GM21737 (cell line): ENCODE measurements at regions not wholly inside any gene's neighbourhood (a gene's known extent, or its start where the extent isn't known, plus 50 kb on each side); places are given as distances from the start of the nearest gene placed in this dataset.
"Not testable (repeated sequence)": the region's sequence is repeated elsewhere in the genome, so short reads cannot be mapped to it uniquely, and the experiment has no call there.

Experiments used
- ATAC-seq: cut with Tn5 transposase; IDR thresholded peaks from one replicate; pipeline ENCODE4 v1.9.1; 2021; ENCODE audit warnings: mild to moderate bottlenecking, moderate library complexity; ENCODE audit not compliant: unreplicated experiment

DNA sequence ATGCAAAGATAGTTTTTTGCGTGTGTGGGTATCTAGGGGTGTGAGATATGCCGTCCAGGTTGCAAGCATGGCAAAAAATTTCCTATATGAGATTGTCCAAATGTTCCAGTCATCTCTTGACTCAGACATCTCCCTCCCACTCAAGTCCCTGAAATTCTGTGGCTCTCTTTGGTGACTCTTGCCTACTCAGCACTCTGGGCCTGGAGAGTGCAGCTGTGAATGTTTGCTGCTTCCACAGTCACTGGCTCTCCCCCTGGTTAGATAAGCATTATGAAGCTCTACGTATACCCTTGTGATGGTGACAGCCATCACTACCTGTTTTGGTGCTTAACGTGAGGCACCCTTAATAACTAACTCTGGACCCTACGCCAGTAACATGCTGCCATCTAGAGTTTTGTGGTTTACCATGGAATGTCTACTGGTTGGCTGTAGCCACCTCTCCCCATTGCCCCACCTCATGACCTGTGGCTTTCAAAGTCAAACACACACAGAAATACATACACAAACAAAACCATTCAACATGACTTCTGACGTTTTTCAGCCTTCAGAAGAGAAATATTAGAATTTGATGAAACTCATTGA is 621.9 kb upstream of the CITED2 start:
- ATAC-seq, result peak; percentile 62

- no peak for ATAC-seq
These were observed 620.5 kb upstream of the CITED2 start for GRCh38 chr6:139994998-139995397.

DNA sequence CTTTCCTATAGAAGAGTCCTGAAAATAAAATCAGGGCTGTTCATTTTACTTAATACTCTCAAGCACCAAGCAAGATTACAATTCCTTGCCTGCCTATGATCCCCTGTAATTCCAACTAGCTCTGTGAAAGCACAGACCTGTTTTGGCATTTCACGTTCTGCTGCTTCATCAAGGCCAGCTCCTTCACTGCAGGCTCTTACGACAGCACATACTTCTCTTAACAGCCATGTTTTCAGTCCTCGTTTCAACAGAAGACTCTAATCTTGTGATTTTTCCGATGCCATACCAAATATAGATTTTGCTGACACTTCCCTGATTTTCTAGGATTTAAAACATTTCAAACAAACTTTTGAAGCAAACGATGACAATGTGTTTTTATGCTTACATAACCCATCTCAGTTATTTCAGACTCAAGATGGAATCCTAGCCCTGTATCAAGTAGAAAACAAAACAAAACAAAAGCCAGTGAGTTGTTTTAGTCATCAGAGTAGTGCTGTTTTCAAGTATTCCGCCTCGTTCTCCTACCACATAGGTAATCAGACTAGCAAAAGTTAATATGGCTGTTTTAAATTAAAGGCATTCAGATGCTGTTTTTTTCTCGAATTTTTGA is 616.5 kb upstream of the CITED2 start:
- no peak for ATAC-seq

- ATAC-seq, result no peak
These were observed 615.7 kb upstream of the CITED2 start for GRCh38 chr6:139990026-139990686.

DNA sequence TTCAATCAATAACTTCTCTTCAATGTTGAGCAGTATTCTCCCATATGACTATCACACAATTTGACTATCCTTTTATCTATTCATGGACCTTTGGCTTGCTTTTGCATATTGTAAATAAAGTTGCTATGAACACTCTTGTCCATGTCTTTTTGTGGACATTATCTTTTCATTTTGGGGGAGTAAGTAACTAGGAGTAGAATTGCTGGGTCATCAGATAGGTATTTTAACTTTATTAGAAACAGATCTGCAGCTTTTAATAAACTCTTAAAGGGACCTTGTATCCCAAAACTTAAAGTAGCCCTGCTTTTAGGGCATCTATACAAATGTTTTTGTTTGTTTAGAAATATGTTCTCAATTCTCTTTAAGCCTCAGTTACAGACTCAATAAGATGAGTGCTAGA is 614.2 kb upstream of the CITED2 start:
- no peak for ATAC-seq

- no peak for ATAC-seq
These were observed 612.6 kb upstream of the CITED2 start for GRCh38 chr6:139987091-139987490.

GRCh38 chr6:139985236-139985815 is 610.9 kb upstream of the CITED2 start:
- no peak for ATAC-seq

DNA sequence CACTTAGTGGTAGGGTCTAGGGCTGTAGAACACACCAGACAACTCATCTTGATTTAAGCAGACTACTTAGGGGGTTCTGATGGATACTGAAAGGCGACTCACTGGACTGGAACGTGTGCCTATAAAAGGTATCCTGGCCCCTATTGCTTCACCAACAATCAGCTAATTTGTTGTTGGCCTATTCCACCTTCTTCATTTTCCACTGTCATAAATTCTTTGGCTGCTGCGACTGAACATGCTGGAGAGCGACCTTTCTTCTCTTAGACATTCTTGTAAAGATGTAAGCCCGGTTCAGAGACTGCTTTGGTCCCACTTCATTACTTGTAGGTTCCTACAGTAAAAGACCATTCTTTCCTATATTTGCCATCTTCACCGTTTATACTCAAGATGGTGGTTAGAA is 609.9 kb upstream of the CITED2 start:
- no peak for ATAC-seq

GRCh38 chr6:139983555-139984276 is 609.3 kb upstream of the CITED2 start:
- no peak for ATAC-seq

- no peak for ATAC-seq
These were observed 608.3 kb upstream of the CITED2 start for GRCh38 chr6:139982652-139983295.

DNA sequence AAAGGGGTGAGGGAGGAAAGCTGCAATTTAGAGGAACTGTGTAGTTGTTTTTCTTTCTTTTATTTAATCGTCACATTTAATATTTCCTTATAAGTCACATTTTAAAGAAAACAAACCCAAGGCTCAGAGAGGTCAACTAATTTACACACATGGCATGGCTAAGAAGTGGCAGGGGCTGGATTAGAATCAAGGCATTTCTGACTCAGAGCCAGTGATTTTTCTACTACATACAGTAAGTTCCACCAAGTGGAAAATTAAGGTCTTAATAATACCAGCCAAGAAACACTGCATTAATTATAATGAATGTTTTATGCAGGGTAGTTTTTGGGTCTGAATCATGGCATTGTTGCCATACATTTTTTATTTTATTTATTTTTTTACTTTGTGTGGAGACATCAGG is 607.7 kb upstream of the CITED2 start:
- ATAC-seq, result no peak

DNA sequence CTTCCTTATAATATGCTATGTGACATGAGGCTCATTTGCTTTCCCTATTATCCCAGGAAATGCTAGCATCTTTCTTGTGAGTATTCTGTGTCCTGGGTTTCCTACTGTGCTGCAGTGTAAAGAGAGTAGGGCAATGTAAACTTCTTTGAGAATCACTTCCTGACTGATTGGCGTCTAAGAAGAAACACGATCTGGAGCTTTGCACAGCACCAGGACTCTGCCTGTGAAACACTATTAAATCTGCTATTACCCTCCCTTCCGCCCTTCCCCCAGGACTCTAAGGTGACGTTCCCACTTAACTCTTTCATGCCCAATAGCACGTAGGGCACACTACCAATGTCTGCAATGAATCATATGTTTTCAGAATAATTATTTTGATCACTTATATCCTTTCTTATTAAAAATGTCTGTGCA is 607.3 kb upstream of the CITED2 start:
- no peak for ATAC-seq

GRCh38 chr6:139981066-139981624 is 606.7 kb upstream of the CITED2 start:
- ATAC-seq, result no peak

GRCh38 chr6:139980631-139981030 is 606.2 kb upstream of the CITED2 start:
- ATAC-seq, result not testable (repeated sequence)

- ATAC-seq, result no peak
These were observed 604.7 kb upstream of the CITED2 start for GRCh38 chr6:139979021-139979725.

DNA sequence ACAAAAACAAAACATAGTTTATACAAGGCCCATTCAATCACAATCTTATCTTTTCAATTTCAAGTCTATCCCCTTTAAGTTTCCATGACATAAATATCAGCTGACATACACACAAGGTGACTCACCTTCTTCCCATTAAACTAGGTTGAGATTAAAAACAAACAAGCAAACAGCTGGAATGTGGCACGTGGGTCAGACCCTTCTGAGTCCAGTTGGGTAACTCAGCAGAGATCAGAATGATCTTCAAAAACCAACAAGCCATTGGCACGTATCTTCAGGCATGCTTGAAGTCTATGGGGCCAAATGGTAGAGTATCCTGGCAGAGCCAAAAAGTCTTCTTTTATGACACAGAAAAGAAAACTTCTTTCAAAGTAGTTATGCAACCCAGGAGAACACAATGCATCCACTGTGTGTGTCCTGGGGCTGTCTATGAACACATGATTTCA is 603.5 kb upstream of the CITED2 start:
- no peak for ATAC-seq

DNA sequence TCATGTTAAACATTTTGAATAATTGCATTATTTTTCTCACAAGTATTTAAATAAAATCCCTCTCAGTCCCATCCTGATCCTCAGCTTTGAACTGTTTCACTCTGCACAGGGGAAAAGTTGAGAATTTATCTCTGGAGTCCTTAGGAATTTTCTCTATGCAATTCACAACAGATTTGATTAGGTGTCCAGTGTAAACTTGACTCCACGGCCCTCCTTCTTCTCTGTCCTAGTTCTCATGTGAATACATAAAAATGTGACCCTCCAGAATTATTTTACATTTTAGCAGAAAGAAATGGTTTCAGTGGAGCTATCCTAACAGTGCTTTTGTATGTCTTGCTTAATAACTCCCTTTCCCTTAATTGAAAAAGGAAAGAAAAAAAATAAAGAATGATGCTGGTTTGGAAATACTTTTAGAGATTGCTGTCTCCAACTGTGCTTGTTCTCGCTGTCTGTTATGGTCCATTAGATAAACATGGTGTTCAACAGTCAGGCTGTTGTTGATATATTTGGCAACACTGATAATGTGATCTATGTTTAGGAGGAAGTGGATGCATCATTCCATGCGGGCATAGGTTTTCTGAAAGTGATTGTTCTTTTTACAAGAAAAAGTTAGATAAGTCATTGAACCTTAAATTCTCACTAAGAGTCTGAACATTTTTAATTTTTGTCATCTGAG is 599.4 kb upstream of the CITED2 start:
- no peak for ATAC-seq

DNA sequence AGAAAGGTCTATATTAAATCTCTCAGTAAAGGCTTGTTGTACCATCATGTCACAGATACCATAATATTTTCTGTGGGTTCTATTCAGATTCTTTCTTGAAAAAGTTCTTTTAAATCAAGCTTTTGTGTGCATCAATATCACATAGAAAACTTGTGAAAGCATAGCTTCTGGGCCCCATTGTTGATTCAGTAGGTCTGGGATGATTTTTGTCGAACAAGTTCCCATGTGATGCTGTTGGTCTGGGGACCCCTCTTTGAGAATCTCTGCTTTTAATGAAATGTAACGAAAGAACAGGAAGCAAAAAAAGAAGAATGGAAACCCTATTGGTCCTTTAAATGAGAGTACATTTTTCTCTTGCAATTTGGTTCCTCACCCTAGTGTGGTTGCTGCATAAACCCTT is 597.7 kb upstream of the CITED2 start:
- no peak for ATAC-seq

- ATAC-seq, result no peak
These were observed 596.1 kb upstream of the CITED2 start for GRCh38 chr6:139970591-139970991.
